Liver (tissue), 7 donors: ENCODE measurements at regions not wholly inside any gene's neighbourhood (a gene's known extent, or its start where the extent isn't known, plus 50 kb on each side); places are given as distances from the start of the nearest gene placed in this dataset.

ENCODE experiments used
- DNase-seq: peaks from one replicate; pipeline ENCODE4 v3.0.0-alpha.2; 2017; ENCODE audit warnings: low spot score
- H3K27ac ChIP-seq, 2 donors: one replicate each; pipeline ENCODE4 v1.7.0; 2013; ENCODE audit warnings: inconsistent platforms in 2 of 2, low read length in 2 of 2, control low read depth in 1 of 2, low read depth in 1 of 2, mild to moderate bottlenecking in 1 of 2
- H3K27me3 ChIP-seq, 4 donors: one replicate each; pipeline versions ENCODE4 v1.6.1 to v1.7.0; 2013; ENCODE audit warnings: low read length in 3 of 4, inconsistent platforms in 1 of 4, mild to moderate bottlenecking in 1 of 4, moderate library complexity in 1 of 4; ENCODE audit not compliant: control insufficient read depth in 4 of 4, insufficient read depth in 4 of 4
- H3K36me3 ChIP-seq, 4 donors: one replicate each; pipeline versions ENCODE4 v1.6.1 to v1.7.0; 2013; ENCODE audit warnings: low read length in 3 of 4, mild to moderate bottlenecking in 3 of 4, low read depth in 1 of 4, moderate library complexity in 1 of 4; ENCODE audit not compliant: control insufficient read depth in 4 of 4, insufficient read depth in 3 of 4
- H3K4me1 ChIP-seq, 4 donors: one replicate each; pipeline versions ENCODE4 v1.6.1 to v1.7.0; 2013; ENCODE audit warnings: low read length in 3 of 4, mild to moderate bottlenecking in 3 of 4, moderate library complexity in 1 of 4; ENCODE audit not compliant: control insufficient read depth in 4 of 4, insufficient read depth in 4 of 4
- H3K4me3 ChIP-seq, 3 donors: one replicate each; pipeline versions ENCODE4 v1.6.1 to v1.7.0; 2013; ENCODE audit warnings: low read length in 3 of 3, control low read depth in 1 of 3, low read depth in 1 of 3, mild to moderate bottlenecking in 1 of 3
- H3K9ac ChIP-seq, 2 donors: one replicate each; pipeline ENCODE4 v1.7.0; 2013; ENCODE audit warnings: low read length in 2 of 2, mild to moderate bottlenecking in 2 of 2, moderate library complexity in 2 of 2, control low read depth in 1 of 2, low read depth in 1 of 2
- H3K9me3 ChIP-seq, 4 donors: one replicate each; pipeline versions ENCODE4 v1.6.1 to v1.7.0; 2013; ENCODE audit warnings: low read length in 3 of 4; ENCODE audit not compliant: control insufficient read depth in 4 of 4
- EGR1 ChIP-seq, 2 donors: IDR thresholded peaks; 2 replicates each; pipeline ENCODE4 v1.6.1; 2016 to 2018; ENCODE audit warnings: antibody characterized with exemption in 2 of 2, low read depth in 2 of 2
- FOXA1 ChIP-seq: IDR thresholded peaks from 2 replicates; pipeline ENCODE4 v1.6.1; 2016; ENCODE audit warnings: antibody characterized with exemption
- FOXA2 ChIP-seq: IDR thresholded peaks from 2 replicates; pipeline ENCODE4 v1.6.1; 2016; ENCODE audit warnings: antibody characterized with exemption
- GABPA ChIP-seq, 2 donors: IDR thresholded peaks in 1 of 2; conservative IDR thresholded peaks in 1 of 2; 2 replicates each; pipeline ENCODE4 v1.6.1; 2016; ENCODE audit warnings: antibody characterized with exemption in 2 of 2, mild to moderate bottlenecking in 1 of 2, moderate library complexity in 1 of 2
- HNF4A ChIP-seq, 2 donors: conservative IDR thresholded peaks; 2 replicates each; pipeline ENCODE4 v1.6.1; 2016; ENCODE audit warnings: antibody characterized with exemption in 2 of 2, mild to moderate bottlenecking in 2 of 2
- HNF4G ChIP-seq: IDR thresholded peaks from 2 replicates; pipeline ENCODE4 v1.6.1; 2016; ENCODE audit warnings: antibody characterized with exemption
- JUND ChIP-seq, 2 donors: IDR thresholded peaks; 2 replicates each; pipeline ENCODE4 v1.6.1; 2016; ENCODE audit warnings: antibody characterized with exemption in 2 of 2
- NR2F2 ChIP-seq: IDR thresholded peaks from 2 replicates; pipeline ENCODE4 v1.6.1; 2016; ENCODE audit warnings: antibody characterized with exemption
- RAD21 ChIP-seq, 2 donors: IDR thresholded peaks; 2 replicates each; pipeline ENCODE4 v1.6.1; 2016; ENCODE audit warnings: antibody characterized with exemption in 2 of 2, mild to moderate bottlenecking in 2 of 2
- RXRA ChIP-seq, 2 donors: IDR thresholded peaks; 2 replicates each; pipeline ENCODE4 v1.6.1; 2017 to 2018; ENCODE audit warnings: antibody characterized with exemption in 2 of 2, mild to moderate bottlenecking in 1 of 2
- SP1 ChIP-seq: IDR thresholded peaks from 2 replicates; pipeline ENCODE4 v1.6.1; 2018; ENCODE audit warnings: antibody characterized with exemption, mild to moderate bottlenecking
- TAF1 ChIP-seq: conservative IDR thresholded peaks from 2 replicates; pipeline ENCODE4 v1.6.1; 2016; ENCODE audit warnings: antibody characterized with exemption, mild to moderate bottlenecking
- YY1 ChIP-seq: IDR thresholded peaks from 2 replicates; pipeline ENCODE4 v1.6.1; 2016; ENCODE audit warnings: antibody characterized with exemption, mild to moderate bottlenecking
- TF ChIP-seq, protein P1 (sequence below): IDR thresholded peaks from 2 replicates; pipeline ENCODE4 v1.6.1; 2016; ENCODE audit warnings: antibody characterized with exemption
- TF ChIP-seq, protein P2 (sequence below): IDR thresholded peaks from 2 replicates; pipeline ENCODE4 v1.6.1; 2016; ENCODE audit warnings: antibody characterized with exemption, mild to moderate bottlenecking
- TF ChIP-seq, protein P3 (sequence below): fragments of 150-350 bp; IDR thresholded peaks from 2 replicates; pipeline ENCODE4 v1.5.1; 2017; ENCODE audit warnings: improper control_type of control experiment, low read depth, low read length; ENCODE audit not compliant: missing input control
- TF ChIP-seq, protein P4 (sequence below): IDR thresholded peaks from 2 replicates; pipeline ENCODE4 v1.6.1; 2016; ENCODE audit warnings: antibody characterized with exemption
- TF ChIP-seq, protein P5 (sequence below): IDR thresholded peaks from 2 replicates; pipeline ENCODE4 v1.6.1; 2016; ENCODE audit warnings: antibody characterized with exemption
- donor health status: healthy.
- donor health status: healthy.
- donor health status: healthy.
- donor health status: healthy.

DNA sequence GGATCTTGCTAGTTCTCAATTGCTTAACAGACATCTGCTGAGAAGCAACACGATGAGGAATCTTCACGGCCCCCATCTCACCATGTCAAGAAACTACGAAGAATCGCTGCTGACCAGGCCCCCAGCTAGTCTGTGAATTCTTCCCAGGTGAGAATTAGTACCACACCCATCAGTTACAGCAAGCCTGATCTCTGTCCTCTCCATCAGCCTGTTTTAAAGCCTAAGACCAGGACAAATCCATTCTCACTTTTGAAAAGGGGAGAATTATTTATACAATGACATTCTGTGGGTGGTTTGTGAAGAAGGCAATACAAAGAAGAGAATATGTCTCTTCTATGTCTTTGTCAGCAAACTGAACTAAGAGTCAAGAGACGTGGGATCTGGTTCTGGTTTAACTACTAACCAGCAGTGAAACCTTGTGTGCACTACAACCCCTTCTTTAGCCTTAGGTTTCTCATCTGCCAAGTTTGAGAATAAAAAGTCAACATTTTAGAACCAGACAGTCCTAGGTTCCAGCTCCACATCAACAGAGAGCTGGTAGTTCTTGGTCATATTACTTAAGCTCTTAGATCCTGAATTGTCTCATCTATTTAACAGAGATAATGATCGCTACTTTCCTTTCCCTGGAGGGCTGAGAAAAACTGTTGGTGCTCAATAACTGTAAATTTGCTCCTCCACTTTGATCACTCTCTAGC lies 160.4 kb upstream of the RORA start (continued):
- TF ChIP-seq FOXA2 (no peak), RXRA (IDR thresholded peaks at IDR 0.05) (no peak), TAF1 (no peak), RAD21 (IDR thresholded peaks at IDR 0.05) (no peak), GABPA (IDR thresholded peaks at IDR 0.05 in 1 of 2, conservative IDR thresholded peaks at IDR 0.05 in 1 of 2) (no peak), SP1 (no peak), JUND (IDR thresholded peaks at IDR 0.05) (no peak), EGR1 (IDR thresholded peaks at IDR 0.05; ENCODE audit: low read depth in 2 of 2) (no peak)
- TF ChIP-seq, protein P1, sequence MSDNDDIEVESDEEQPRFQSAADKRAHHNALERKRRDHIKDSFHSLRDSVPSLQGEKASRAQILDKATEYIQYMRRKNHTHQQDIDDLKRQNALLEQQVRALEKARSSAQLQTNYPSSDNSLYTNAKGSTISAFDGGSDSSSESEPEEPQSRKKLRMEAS = no peak

DNA sequence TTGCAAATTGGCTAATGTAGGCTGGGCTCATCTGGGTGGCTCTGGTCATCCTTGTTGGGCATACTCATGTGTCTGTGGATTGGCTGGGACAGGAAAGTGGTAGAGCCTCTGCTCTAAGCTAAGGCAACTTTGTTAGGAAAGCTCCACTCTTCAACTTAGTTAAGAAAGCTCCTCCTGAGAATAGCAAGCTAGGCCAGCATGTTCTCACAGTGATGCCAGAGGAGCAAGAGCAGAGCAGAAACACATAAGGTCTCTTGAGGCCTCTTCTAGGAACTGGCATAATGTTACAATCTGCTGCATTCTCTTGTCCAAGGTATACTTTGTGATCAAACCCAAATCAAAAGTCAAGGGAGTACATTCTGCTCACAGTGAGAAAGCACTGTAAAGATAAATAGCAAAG lies 158.6 kb upstream of the RORA start:
- H3K9me3 ChIP-seq = no peaks in the 10 kb centered on the region
- H3K4me3 ChIP-seq = no peak overlapping the region
- H3K27me3 ChIP-seq = no peaks in the 10 kb centered on the region
- DNase-seq = no peak
- TF ChIP-seq HNF4G = no peak
- TF ChIP-seq YY1 = no peak
- TF ChIP-seq, protein P1 = no peak
- TF ChIP-seq FOXA1 = no peak
- TF ChIP-seq JUND (IDR thresholded peaks at IDR 0.05) = no peak
- no peak for TF ChIP-seq HNF4A (conservative IDR thresholded peaks at IDR 0.05)
- TF ChIP-seq, protein P2, sequence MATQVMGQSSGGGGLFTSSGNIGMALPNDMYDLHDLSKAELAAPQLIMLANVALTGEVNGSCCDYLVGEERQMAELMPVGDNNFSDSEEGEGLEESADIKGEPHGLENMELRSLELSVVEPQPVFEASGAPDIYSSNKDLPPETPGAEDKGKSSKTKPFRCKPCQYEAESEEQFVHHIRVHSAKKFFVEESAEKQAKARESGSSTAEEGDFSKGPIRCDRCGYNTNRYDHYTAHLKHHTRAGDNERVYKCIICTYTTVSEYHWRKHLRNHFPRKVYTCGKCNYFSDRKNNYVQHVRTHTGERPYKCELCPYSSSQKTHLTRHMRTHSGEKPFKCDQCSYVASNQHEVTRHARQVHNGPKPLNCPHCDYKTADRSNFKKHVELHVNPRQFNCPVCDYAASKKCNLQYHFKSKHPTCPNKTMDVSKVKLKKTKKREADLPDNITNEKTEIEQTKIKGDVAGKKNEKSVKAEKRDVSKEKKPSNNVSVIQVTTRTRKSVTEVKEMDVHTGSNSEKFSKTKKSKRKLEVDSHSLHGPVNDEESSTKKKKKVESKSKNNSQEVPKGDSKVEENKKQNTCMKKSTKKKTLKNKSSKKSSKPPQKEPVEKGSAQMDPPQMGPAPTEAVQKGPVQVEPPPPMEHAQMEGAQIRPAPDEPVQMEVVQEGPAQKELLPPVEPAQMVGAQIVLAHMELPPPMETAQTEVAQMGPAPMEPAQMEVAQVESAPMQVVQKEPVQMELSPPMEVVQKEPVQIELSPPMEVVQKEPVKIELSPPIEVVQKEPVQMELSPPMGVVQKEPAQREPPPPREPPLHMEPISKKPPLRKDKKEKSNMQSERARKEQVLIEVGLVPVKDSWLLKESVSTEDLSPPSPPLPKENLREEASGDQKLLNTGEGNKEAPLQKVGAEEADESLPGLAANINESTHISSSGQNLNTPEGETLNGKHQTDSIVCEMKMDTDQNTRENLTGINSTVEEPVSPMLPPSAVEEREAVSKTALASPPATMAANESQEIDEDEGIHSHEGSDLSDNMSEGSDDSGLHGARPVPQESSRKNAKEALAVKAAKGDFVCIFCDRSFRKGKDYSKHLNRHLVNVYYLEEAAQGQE = no peak
- no peak for TF ChIP-seq NR2F2
- TF ChIP-seq, protein P3, sequence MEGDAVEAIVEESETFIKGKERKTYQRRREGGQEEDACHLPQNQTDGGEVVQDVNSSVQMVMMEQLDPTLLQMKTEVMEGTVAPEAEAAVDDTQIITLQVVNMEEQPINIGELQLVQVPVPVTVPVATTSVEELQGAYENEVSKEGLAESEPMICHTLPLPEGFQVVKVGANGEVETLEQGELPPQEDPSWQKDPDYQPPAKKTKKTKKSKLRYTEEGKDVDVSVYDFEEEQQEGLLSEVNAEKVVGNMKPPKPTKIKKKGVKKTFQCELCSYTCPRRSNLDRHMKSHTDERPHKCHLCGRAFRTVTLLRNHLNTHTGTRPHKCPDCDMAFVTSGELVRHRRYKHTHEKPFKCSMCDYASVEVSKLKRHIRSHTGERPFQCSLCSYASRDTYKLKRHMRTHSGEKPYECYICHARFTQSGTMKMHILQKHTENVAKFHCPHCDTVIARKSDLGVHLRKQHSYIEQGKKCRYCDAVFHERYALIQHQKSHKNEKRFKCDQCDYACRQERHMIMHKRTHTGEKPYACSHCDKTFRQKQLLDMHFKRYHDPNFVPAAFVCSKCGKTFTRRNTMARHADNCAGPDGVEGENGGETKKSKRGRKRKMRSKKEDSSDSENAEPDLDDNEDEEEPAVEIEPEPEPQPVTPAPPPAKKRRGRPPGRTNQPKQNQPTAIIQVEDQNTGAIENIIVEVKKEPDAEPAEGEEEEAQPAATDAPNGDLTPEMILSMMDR = no peak
- TF ChIP-seq, protein P4, sequence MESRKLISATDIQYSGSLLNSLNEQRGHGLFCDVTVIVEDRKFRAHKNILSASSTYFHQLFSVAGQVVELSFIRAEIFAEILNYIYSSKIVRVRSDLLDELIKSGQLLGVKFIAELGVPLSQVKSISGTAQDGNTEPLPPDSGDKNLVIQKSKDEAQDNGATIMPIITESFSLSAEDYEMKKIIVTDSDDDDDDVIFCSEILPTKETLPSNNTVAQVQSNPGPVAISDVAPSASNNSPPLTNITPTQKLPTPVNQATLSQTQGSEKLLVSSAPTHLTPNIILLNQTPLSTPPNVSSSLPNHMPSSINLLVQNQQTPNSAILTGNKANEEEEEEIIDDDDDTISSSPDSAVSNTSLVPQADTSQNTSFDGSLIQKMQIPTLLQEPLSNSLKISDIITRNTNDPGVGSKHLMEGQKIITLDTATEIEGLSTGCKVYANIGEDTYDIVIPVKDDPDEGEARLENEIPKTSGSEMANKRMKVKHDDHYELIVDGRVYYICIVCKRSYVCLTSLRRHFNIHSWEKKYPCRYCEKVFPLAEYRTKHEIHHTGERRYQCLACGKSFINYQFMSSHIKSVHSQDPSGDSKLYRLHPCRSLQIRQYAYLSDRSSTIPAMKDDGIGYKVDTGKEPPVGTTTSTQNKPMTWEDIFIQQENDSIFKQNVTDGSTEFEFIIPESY = no peak
- no peak for TF ChIP-seq SP1
- no peak for TF ChIP-seq TAF1
- no peak for TF ChIP-seq EGR1 (IDR thresholded peaks at IDR 0.05; ENCODE audit: low read depth in 2 of 2)
- TF ChIP-seq GABPA (IDR thresholded peaks at IDR 0.05 in 1 of 2, conservative IDR thresholded peaks at IDR 0.05 in 1 of 2) = no peak
- no peak for TF ChIP-seq RXRA (IDR thresholded peaks at IDR 0.05)
- TF ChIP-seq, protein P5, sequence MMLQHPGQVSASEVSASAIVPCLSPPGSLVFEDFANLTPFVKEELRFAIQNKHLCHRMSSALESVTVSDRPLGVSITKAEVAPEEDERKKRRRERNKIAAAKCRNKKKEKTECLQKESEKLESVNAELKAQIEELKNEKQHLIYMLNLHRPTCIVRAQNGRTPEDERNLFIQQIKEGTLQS = no peak
- TF ChIP-seq RAD21 (IDR thresholded peaks at IDR 0.05) = no peak
- TF ChIP-seq FOXA2 = no peak
- no peak overlapping the region for H3K9ac ChIP-seq
- H3K4me1 ChIP-seq = peaks cover 0 to 8% (median 4%) of the 10 kb centered on the region in 4 donors
- H3K36me3 ChIP-seq = no peaks in the 10 kb centered on the region
- no peak overlapping the region for H3K27ac ChIP-seq
